ENCODE measurements at regions not wholly inside any gene's neighbourhood (a gene's known extent, or its start where the extent isn't known, plus 50 kb on each side); places are given as distances from the start of the nearest gene placed in this dataset.

DNA sequence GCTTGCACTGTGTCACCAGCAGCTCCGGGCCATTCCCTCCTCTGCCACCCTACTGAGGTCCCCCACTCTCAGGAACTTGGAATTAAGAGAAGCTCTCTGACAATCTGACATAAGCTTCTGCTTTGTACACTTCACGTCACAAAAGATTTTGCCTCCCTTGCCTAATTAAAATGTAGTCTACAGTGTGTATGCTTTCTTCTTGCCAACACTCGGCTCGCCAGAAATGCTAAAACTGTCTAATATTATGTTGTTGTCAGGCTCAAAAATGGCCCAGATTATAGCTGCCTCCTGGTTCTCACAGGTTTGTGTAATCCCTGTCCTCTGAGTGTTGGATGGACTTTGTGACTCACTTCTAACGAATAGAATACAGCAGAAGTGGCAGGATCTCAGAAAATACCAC is 474.7 kb downstream of the MBD2 start:
- no peak for DNase-seq

DNA sequence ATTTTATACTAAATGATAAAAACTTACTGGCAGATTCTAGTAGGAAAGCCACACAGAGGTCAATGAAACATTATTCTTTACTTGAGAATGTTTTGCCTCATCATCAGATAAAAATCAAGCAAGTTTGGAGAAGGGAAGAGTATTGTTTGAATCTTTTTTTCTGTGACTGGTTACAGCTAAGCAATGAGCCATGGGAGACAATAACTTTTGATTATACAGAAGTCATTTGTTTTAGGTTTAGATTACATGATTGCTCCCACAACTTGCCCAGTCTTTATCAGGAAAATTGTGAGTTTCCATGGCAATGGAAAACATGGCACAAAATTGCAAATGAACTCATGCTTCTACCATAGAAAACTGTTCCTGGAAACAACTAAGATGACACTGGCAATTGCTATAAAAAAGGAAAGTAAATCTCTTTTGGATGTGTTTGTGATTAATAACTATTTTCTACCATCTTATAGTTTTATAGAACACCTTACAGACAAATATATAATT is 476.8 kb downstream of the MBD2 start:
- DNase-seq, result no peak

DNA sequence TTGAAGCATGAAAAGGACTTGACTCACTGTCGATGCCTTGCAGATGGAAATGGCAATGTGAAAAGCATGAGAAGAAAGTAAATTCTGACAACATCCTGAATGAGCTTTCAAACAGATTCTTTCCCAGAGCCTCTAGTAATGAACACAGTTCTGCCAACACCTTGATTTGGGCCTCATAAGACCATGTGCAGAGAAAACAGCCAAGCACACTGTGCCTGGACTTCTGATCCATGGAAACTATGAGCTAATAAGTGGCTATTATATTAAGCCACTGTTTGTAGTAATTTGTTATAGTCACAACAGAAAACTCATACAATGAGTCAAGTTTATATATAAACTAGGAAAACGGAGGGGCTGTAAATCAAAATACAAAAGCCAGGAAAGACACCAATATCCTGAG is 477.3 kb downstream of the MBD2 start:
- DNase-seq, result no peak

DNA sequence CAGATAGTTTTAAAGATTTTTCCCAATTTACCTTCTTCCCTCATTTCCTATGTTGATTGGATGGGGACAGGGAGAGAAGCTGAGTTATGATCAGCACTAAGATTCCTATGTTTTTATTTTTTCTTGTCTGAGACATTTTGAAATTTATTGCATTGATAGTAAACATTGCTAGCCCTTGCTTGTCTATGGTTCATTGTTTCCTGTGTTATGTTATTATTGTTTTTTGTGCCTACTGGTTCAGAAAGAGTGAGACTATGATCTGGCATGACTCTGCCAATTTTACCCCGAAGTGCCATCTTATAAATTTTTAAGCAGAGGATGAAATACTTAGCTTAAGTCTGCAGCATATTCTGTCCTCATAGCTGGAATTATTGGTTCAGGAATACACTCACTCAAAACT is 478.5 kb downstream of the MBD2 start:
- DNase-seq, result no peak

DNA sequence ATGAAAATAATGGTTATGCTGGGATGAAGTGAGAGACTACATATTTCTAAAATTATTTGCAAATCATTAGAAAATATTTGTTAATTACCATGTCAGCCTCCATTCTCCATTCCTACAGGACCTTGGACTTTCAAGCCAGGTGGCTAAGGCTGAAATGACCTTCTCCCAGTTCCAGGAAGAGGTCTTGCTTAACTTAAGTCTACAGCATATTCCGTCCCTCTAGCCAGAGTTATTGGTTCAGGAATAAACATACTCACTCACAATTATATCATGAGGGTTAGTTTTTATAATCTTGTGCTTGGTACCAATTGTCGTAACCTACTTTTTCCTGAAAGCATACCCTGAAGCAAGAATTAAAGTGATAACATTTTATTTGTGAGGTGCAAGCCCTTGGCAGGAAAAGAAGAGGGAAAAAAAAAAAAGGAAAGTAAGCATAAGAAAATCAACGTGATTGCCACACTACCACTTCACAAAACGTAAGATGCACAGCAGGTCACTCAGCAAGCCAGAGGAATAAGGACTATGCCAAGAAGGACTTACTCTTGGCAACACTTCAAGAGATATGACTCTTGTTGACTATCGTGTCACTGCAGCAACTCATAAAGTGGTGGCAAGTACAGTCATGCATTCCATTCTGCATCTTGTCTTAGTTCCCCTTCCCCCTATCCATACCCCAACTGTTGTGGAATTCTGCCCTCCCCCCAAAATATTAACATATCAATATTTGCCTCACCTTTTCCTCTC is 479.1 kb downstream of the MBD2 start:
- no peak for DNase-seq

DNA sequence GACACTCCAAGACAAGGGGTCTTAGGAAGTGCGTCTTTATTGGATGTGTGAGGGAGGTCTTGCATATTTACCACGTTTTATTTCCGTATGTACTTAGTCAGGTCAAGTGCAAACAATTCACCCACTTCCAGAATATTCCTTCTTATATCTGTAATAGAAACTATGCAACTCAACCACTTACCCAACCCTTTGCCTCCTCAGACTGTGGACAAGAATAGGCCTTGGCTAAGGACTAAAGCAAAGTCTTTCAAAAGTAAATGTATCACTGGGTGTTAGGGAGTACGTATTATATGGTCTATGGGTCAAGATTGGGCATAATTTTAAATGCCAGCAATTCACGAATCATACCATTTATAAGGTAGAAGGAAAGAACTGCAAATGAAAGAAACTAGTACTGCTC is 484.8 kb downstream of the MBD2 start:
- DNase-seq, result no peak

DNA sequence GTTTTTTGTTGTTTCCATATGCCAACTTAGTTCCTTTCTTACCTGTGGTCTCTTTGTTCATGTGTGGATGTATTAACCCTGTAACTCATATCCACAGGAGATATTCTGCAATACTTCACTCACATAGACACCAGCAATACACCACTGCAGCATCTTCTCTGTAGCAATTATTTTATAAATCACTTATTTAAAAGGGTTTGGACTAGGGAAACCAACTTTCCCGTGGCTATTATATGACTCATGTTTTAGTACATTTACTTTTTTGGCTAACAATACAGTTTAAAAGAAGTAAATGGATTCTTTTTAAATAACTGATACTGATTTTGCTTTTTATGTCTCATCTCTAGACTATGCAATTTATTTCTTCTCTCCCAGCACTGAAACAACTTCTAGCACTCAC is 488.9 kb downstream of the MBD2 start:
- no peak for DNase-seq

DNA sequence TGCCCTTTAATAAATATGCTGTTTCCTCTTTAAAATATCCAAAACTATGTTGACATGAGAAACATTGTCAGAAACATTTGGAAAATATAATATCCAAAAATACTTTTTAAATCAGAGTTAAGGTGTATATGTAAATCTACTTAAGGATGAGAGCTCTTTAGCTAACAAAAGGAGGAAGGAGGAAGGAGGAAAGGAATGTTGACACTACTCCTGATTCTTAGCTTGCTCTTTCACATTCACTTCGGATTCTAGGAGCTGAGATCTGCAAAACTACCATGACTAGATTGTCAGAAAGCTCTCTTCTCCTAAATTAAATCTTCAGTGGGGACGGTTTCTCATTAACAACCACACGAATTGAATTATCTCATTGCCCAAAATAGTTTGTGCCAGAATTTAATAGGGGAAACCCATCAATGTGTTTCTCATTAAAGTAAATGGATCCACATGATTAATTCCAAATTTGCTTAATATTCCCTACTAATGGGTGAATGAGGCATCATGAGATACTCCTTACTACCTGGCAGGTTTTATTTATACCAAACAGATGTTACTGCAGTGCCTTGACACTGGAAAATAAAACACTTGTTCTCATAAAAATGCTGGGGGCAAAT is 509.1 kb downstream of the MBD2 start:
- no peak for DNase-seq

DNA sequence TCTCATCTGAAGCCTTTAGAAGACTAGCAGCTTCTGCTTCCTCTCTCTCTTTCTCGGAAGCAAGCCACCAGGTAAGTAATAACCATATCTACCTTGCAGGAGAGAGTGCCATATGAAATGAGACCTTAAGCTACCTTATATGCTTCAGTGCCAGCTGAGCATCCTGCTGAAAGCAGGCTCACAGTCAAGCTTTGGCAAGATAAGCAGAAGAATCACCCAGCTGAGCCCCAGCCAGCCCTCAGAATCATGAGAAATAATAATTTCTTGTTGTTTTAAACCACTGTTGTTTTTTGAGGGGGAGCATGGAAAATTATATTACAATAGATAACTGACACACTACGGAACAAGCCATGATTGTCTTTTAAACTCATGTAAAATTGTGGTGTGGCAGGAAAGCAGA is 514.4 kb downstream of the MBD2 start:
- no peak for DNase-seq

DNA sequence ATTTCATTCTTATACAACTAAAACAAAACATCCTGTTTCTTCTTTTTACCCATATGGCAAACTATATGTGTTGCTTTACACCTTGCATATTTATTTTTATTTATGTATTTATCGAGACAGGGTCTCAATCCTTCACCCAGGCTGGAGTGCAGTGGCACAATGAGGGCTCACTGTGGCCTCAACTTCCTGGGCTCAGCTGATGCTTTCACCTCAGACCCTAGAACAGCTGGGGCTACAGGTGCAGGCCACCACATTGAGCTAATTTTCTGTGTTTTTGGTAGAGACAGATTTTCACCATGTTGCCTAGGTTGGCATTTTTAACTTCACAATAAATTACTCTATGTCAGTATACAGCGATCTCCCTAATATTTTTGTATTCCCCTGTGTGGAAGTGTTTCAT is 522.0 kb downstream of the MBD2 start:
- DNase-seq, result no peak

DNA sequence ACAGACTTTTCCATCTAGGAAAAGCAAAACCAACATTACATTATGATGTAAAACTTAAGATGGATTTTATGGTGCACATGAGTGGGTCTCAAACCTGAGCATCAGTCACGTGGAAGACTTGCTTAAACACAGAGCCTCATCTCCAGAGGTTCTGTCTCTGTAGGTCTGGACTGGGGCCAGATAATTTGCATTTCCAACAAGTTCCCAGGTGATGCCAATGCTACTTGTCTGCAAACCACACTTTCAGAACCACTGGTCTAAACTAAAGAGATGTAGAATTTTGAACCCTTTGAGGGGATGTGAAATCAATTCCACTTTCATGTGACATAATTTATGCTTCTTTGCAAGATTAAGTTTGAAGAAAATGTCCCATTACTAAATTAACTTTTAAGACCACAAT is 522.8 kb downstream of the MBD2 start:
- no peak for DNase-seq

DNA sequence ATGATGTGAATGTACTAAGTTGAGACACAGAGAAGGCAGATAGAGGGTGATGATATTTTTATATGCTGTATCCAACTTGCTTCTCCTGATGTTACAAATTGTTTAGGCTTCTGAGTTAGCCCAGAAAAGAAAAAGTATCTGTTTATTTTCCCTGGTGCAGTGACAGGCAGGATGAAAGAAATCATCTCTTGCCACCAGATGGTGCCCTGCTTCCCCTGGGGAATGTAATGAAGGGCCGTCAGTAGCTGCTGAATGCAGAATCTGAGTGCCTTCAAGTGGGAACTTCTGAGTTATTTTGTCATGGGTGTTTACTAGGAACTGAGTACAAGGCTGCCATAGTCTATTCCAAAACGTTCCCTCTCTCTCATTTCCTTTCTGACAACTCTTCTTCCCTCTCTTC is 525.6 kb downstream of the MBD2 start:
- peak; percentile 37 for DNase-seq

DNA sequence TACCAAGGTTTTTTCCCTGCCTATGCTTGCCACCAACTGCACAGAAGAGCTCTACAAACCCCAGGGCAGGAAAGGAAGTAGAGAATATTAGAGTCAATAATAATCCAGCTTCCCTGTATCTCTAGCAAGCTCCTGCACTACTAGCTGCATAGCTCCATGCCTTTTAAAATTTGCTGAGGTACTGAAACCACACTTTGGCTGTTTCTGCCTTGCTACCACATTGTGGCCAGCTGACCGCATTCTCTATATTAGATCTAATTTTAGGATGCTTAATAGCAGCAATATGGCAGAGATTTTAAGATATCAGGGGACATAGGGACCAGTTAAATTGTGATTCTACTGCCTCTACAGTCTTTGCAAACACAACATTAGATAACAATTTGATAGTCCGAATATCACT is 534.6 kb downstream of the MBD2 start:
- no peak for DNase-seq

DNA sequence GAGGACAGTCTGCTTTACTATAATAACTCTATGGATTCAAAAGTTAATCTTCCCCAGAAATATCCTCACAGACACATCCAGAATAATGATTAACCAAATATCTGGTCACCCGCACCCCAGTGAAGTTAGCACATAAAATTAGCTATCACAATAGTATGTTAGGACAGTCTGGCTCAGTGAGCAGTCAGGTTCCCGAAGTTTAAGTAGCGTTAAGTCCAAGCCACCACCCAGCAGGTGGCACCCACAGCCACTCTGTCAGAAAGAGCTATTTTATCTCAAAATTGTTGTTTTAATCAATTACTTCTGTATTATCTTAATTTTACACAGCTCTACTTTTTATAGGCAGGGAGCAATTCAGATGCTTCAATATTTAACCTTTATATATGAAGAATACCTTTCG is 537.5 kb downstream of the MBD2 start:
- no peak for DNase-seq

DNA sequence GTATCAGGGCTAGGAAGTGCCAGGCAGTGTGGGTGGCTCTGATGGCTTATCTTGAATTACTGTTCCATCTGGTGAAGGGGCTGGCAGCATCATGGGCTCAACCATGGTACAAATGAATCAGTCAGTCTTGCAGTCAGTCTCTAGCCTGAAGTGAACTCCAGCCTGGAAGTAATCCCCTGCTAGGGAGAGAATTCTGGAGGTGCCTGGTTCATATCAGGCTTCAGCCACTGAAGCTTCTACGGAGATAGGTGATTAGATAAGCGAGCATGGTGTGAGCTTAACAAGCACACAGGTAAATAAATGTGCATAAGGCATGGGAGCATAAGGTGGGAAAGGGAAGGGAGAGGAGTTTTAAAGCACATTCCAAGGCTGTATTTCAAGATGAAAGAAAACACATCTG is 541.7 kb downstream of the MBD2 start:
- DNase-seq, result no peak

DNA sequence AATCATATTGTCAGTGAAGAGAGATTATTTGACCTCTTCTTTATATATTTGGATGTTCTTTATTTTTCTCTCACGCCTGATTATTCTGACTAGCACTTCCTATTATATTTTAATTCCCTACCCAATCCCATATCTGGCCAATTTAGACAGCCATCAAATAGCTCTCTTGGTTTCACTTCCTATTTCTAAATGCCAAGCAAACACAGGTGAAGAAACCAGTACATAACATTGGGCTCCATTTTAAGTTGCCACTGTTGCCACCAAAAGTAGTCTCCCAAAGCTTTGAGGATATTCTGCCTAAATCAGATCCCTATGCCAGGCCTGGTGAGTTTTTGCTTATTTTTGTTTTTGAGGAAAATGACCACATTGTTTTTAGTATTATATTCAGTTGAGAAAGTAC is 547.0 kb downstream of the MBD2 start:
- DNase-seq, result no peak

DNA sequence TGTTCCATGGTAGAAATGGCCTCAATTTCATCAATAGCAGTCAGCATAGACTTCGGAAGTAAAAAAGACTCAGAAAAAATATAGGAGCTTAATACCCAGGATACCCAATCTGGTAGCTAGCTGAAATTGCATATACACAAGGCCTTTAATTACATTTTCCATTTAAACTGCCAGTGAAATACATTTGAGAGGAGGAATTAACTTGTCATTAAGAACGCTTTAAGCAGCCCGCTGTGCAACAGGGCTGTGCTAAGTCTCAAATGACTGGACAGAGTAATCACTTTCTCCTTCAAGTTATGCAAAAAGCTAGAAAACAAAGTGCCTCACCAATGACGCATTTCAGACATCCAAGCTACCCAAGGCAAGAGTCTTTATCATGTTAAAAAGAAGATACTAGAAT is 558.8 kb downstream of the MBD2 start:
- no peak for DNase-seq

DNA sequence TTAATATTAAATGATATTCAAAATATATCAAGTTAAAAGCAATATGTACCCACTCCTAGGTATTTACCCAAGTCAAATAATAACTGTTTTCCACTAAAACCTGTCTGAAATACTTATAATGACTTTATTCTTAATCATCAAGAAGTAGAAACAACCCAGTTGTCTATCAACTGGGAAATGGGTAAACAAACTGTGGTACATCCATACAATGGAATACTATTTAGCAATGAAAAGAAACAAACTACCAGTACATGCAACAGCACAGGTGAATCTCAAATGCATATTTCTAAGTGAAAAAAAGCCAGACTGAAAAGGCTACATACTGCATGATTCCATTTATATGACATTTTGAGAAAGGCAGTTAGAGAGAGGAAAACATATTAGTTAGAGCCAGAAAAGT is 559.9 kb downstream of the MBD2 start:
- no peak for DNase-seq

DNA sequence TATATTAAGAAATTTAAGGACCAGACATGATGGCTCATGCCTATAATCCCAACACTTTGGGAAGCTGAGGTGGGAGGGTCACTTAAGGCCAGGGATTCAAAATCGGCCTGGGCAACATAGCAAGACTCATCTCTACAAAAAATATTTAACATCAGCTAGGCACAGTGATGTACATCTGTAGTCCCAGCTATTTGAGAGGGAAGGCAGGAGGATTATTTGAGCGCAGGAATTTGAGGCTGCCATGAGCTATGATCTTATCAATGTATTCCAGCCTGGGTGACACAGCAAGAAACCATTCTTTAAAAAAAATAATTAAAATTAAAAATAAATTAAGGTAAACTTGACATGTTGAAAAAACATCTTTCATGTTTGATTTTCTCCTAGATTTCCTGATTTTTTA is 564.2 kb downstream of the MBD2 start:
- DNase-seq, result no peak

DNA sequence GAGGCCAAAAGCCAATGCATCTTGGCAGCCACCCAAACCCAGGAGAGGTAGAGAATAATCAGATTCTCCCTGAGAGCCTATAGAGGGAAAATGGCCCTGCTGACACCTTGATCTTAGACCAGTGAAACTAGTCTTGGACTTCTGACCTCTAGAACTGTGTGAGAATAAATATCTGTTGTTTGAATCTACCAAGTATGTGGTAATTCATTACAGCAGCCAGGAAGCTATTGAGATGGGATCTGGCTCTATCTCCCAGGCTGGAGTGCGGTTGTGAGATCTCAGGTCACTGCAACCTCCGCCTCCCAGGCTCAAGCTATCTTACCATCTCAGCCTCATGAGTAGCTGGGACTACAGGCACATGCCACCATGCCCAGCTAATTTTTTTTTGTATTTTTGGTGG is 567.2 kb downstream of the MBD2 start:
- DNase-seq, result no peak

DNA sequence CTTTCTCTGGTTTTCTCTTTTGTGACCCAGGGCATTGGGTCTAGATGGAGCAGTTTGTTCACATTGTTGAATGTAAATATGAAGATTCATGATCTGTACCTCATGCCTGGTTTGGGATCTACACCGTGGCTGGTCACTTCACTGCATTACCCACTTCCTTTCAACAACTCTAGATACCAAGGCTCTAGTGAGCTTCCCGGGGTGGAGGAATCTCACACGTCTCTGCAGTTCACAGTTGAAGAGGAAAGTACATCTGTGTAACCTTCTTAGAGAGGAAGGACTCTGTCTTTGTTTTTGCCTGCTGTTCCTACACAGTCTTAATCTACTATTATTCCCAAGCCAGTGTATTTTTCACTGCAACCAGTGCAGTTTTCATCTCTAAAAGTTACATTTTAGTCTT is 574.8 kb downstream of the MBD2 start:
- DNase-seq, result no peak

DNA sequence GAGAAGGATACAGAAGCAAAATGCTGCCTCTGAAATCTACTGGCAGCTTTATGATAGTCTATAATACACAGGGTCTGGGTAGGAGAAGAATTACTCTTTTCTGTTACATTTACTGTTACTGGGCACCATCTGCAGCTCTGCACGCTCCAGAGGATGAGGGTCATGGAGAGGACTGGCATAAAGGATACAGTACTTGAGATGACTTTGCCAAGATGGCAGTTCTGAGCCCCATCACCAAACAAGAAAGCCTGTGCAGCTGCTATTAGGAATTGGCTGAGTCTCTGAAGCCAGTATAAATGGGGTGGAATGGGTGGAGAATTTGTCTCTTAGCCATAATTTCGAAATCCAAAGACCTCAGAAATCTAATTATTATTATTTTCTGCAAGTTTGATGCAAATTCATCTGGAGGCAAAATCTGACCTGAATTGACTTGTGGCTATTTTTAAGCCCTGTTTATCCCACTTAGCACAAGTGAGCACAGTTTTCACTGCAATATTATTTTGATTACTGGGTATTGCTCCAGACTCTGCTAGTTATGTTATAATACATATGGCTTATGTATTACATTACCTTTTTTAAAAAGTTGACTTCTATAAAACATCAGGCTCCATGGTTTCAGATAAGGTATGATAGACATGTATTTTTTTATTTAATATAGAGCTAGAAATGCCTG is 579.5 kb downstream of the MBD2 start:
- no peak for DNase-seq

DNA sequence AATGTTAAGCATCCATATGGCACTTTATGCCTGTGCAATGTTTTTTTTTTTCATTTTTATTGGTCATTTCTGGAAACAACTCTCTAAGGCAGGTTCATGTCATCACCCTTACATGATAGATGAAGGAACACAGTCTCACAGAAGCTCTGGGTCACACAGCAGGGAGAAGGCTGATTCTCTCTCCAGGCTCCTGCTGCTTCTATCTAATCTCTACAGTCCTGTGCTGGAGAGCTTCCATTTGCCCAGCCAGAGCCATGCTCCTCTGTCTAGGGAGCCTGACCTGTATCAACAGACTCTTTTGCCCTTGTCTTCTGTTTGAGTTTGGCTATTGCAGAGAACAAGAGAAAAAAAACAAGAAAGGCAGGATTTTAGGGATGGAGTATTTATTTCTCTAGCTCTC is 584.8 kb downstream of the MBD2 start:
- no peak for DNase-seq

DNA sequence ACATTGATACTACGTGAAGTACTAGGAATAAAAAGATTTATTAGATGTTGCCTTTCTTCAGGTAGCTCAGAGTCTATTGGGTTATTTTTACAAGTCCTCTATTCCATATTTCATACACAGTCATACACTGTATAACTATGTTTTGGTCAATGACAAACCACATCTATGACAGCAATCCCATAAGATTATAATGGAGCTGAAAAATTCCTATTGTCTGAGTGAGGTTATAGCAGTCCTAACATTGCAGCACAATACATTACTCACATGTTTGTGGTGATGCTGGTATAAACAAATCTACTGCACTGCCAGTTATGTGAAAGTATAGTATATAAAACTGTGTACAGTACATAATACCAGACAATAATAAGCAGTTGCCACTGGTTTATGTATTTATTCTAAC is 595.1 kb downstream of the MBD2 start:
- no peak for DNase-seq
